Erythroblast (primary cell): ENCODE measurements at regions not wholly inside any gene's neighbourhood (a gene's known extent, or its start where the extent isn't known, plus 50 kb on each side); places are given as distances from the start of the nearest gene placed in this dataset.

Source experiments
- GATA1 ChIP-seq: IDR thresholded peaks from 2 replicates; pipeline ENCODE4 v1.6.1; 2011; ENCODE audit warnings: low read depth, mild to moderate bottlenecking, control low read depth, low read length, moderate library complexity
- POLR2A ChIP-seq: IDR thresholded peaks from 2 replicates; pipeline ENCODE4 v1.6.1; 2011; ENCODE audit warnings: mild to moderate bottlenecking, low read length

GRCh38 chr6:169014211-169015197 lies 239.1 kb downstream of the THBS2 start:
- no peak for TF ChIP-seq POLR2A
- TF ChIP-seq GATA1 = no peak
